ENCODE measurements at regions not wholly inside any gene's neighbourhood (a gene's known extent, or its start where the extent isn't known, plus 50 kb on each side); places are given as distances from the start of the nearest gene placed in this dataset.
"Not testable (repeated sequence)": the region's sequence is repeated elsewhere in the genome, so short reads cannot be mapped to it uniquely, and the experiment has no call there.

GRCh38 chr12:128033473-128033872, 233.5 kb upstream of the TMEM132C start:
- TF ChIP-seq CTCF (IDR thresholded peaks at IDR 0.05; ENCODE audit: insufficient read depth, low read depth, low read length, missing control alignments), result no peak
- H3K4me3 ChIP-seq (ENCODE audit: low read length), result no peak overlapping the region
- no peak for DNase-seq (ENCODE audit: low read depth)

- H3K4me3 ChIP-seq (ENCODE audit: low read length), result no peak overlapping the region
- DNase-seq (ENCODE audit: low read depth), result no peak
- no peak for TF ChIP-seq CTCF (IDR thresholded peaks at IDR 0.05; ENCODE audit: insufficient read depth, low read depth, low read length, missing control alignments)
These were observed 226.0 kb upstream of the TMEM132C start for GRCh38 chr12:128040971-128041370.

- H3K4me3 ChIP-seq (ENCODE audit: low read length); DNase-seq (ENCODE audit: low read depth): not testable (repeated sequence)
These were observed 224.7 kb upstream of the TMEM132C start for GRCh38 chr12:128042283-128042682.

GRCh38 chr12:128042825-128043224, 224.1 kb upstream of the TMEM132C start:
- no peak overlapping the region for H3K4me3 ChIP-seq (ENCODE audit: low read length)
- TF ChIP-seq CTCF (IDR thresholded peaks at IDR 0.05; ENCODE audit: insufficient read depth, low read depth, low read length, missing control alignments), result no peak
- DNase-seq (ENCODE audit: low read depth), result no peak

- no peak for TF ChIP-seq CTCF (IDR thresholded peaks at IDR 0.05; ENCODE audit: insufficient read depth, low read depth, low read length, missing control alignments)
- no peak for DNase-seq (ENCODE audit: low read depth)
- no peak overlapping the region for H3K4me3 ChIP-seq (ENCODE audit: low read length)
These were observed 223.7 kb upstream of the TMEM132C start for GRCh38 chr12:128043317-128043716.

- DNase-seq (ENCODE audit: low read depth), result no peak
- no peak for TF ChIP-seq CTCF (IDR thresholded peaks at IDR 0.05; ENCODE audit: insufficient read depth, low read depth, low read length, missing control alignments)
- no peak overlapping the region for H3K4me3 ChIP-seq (ENCODE audit: low read length)
These were observed 219.5 kb upstream of the TMEM132C start for GRCh38 chr12:128047266-128048060.

- DNase-seq (ENCODE audit: low read depth), result no peak
- TF ChIP-seq CTCF (IDR thresholded peaks at IDR 0.05; ENCODE audit: insufficient read depth, low read depth, low read length, missing control alignments), result no peak
- no peak overlapping the region for H3K4me3 ChIP-seq (ENCODE audit: low read length)
These were observed 214.6 kb upstream of the TMEM132C start for GRCh38 chr12:128052331-128052730.

Data from epithelial cell of esophagus (primary cell).